GM12891 (cell line): ENCODE measurements at regions not wholly inside any gene's neighbourhood (a gene's known extent, or its start where the extent isn't known, plus 50 kb on each side); places are given as distances from the start of the nearest gene placed in this dataset.

Experiments used
- POLR2A ChIP-seq: IDR thresholded peaks from 2 replicates; pipeline ENCODE4 v1.6.1; 2011; ENCODE audit warnings: low read depth, low read length, control low read depth
- POLR2AphosphoS5 ChIP-seq: IDR thresholded peaks from 2 replicates; pipeline ENCODE4 v1.6.1; 2011; ENCODE audit warnings: low read depth, low read length, control low read depth
- TAF1 ChIP-seq: IDR thresholded peaks from 2 replicates; pipeline ENCODE4 v1.6.1; 2011; ENCODE audit warnings: low read depth, low read length, control low read depth

DNA sequence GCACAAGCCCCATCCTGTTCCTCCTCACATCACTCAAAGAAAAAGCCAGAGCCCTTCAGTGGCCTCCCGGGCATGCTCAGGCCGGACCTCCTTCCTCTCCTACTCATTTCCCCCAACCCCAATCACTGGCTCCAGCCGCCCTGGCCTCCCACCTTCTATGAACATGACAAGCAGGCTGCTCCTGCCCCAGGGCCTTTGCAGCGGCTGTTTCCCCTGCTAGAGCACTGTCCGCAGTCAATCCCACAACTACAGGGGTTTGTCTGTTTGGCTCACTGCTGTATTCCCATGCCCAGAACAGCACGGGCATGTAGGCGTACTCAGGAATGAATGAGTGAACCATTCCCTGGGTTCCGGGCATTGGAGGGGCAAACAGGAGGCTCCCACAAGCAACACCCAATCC lies 139.8 kb upstream of the PRR20G start:
- no peak for TF ChIP-seq POLR2AphosphoS5
- no peak for TF ChIP-seq POLR2A
- no peak for TF ChIP-seq TAF1
